K562 (cell line): ENCODE measurements at regions not wholly inside any gene's neighbourhood (a gene's known extent, or its start where the extent isn't known, plus 50 kb on each side); places are given as distances from the start of the nearest gene placed in this dataset.

ENCODE experiments used
- HSF4 ChIP-seq: fragments of 250-450 bp; sonication (Bioruptor Pico); IDR thresholded peaks from 2 replicates; pipeline ENCODE4 v2.1.2; 2022; ENCODE audit warnings: mild to moderate bottlenecking, moderate library complexity, borderline replicate concordance
- KDM2B ChIP-seq: fragments of 250-450 bp; sonication (Bioruptor Pico); IDR thresholded peaks from 2 replicates; pipeline ENCODE4 v1.8.0; 2021; ENCODE audit warnings: mild to moderate bottlenecking, moderate library complexity
- KLF16 ChIP-seq: IDR thresholded peaks from 2 replicates; pipeline ENCODE4 v1.6.1; 2016; ENCODE audit warnings: antibody characterized with exemption
- PML ChIP-seq: IDR thresholded peaks from 2 replicates; pipeline ENCODE4 v1.6.1; 2012; ENCODE audit warnings: low read length, inconsistent platforms
- POLR2AphosphoS2 ChIP-seq: IDR thresholded peaks from 2 replicates; pipeline ENCODE4 v1.6.1; 2012; ENCODE audit warnings: low read length, improper control_type of control experiment
- POLR2AphosphoS5 ChIP-seq: IDR thresholded peaks from 2 replicates; pipeline ENCODE4 v1.6.1; 2011; ENCODE audit warnings: mild to moderate bottlenecking, low read depth, low read length, moderate library complexity; ENCODE audit not compliant: control insufficient read depth, insufficient read depth
- RAD51 ChIP-seq: fragments of 450-650 bp; IDR thresholded peaks from 2 replicates; pipeline ENCODE4 v1.7.1; 2016; ENCODE audit warnings: low read depth, mild to moderate bottlenecking, borderline replicate concordance
- RCOR1 ChIP-seq, 2 experiments: IDR thresholded peaks; 2 replicates each; pipeline ENCODE4 v1.6.1; 2012; ENCODE audit warnings: low read depth in 2 of 2, low read length in 2 of 2, borderline replicate concordance in 1 of 2, improper control_type of control experiment in 1 of 2
- SMAD3 ChIP-seq: fragments of 450-650 bp; formaldehyde crosslinking; conservative IDR thresholded peaks from 2 replicates; pipeline ENCODE4 v1.4.0; 2020; ENCODE audit warnings: mild to moderate bottlenecking
- ZNF79 ChIP-seq: fragments of 250-450 bp; sonication (Bioruptor Pico); IDR thresholded peaks from 2 replicates; pipeline ENCODE4 v1.4.0; 2020; ENCODE audit warnings: low read depth, mild to moderate bottlenecking, moderate library complexity
- TF ChIP-seq, protein P1 (sequence below): fragments of 250-450 bp; sonication (Bioruptor Pico); IDR thresholded peaks from 2 replicates; pipeline ENCODE4 v1.4.0; 2020; ENCODE audit warnings: mild to moderate bottlenecking
- TF ChIP-seq, protein P2 (sequence below), 2 experiments: fragments of 450-650 bp; formaldehyde crosslinking in 1 of 2; IDR thresholded peaks; 2 replicates each; pipeline versions ENCODE4 v1.4.0 to v1.6.1; 2014 to 2020; ENCODE audit warnings: mild to moderate bottlenecking in 2 of 2, borderline replicate concordance in 1 of 2, low read depth in 1 of 2
- TF ChIP-seq, protein P3 (sequence below): fragments of 450-650 bp; IDR thresholded peaks from 2 replicates; pipeline ENCODE4 v1.6.1; 2016; ENCODE audit warnings: low read depth, mild to moderate bottlenecking, moderate library complexity
- TF ChIP-seq, protein P4 (sequence below): sonication (generic); formaldehyde crosslinking; IDR thresholded peaks from 2 replicates; pipeline ENCODE4 v1.8.0; 2022; ENCODE audit warnings: missing genetic modification reagents, mild to moderate bottlenecking, borderline replicate concordance

DNA sequence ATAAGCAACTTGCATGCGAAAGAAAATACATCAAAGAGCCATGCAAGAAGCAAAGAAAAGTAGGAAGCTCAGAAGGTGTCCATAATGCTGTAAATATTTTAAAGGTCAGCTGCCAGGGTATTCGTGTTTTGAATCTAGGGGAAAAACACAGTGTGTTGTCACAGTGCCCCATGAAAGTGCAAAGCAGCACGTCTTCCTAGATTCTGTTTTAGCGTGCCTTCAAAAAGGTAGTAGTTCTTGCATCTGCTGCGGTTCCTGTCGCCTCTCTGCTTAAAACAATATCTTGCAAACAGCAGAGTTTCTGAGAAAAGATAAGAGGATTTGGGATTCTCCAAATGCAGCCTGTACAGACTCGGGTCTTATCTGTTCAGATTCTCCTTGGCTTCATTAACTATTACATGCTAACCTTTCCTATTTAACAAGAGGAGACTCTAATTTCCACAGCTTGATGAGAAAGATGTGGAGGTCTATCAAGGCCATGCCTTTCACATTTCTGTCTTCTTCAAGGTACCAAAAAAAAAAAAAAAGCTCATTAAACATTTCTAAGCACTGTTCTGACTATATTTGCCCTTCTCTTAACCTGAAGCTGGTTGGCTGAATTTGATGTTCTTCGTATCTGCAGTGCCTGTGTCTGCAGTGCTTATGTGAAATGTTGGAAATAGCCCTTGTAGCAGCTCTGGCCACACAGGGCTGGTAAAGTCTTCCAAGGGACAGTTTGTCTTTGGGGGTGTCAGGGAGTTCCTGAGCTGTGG lies 297.5 kb downstream of the ADGB start (continued):
- peak; percentile 28; the same call in 1 of the 2 replicates for TF ChIP-seq HSF4 (CRISPR knock-in tag)
- TF ChIP-seq RAD51 = no peak
- no peak for TF ChIP-seq KDM2B
- TF ChIP-seq KLF16 = peak; percentile 63; the same call in 1 of the 2 replicates
- TF ChIP-seq, protein P1, sequence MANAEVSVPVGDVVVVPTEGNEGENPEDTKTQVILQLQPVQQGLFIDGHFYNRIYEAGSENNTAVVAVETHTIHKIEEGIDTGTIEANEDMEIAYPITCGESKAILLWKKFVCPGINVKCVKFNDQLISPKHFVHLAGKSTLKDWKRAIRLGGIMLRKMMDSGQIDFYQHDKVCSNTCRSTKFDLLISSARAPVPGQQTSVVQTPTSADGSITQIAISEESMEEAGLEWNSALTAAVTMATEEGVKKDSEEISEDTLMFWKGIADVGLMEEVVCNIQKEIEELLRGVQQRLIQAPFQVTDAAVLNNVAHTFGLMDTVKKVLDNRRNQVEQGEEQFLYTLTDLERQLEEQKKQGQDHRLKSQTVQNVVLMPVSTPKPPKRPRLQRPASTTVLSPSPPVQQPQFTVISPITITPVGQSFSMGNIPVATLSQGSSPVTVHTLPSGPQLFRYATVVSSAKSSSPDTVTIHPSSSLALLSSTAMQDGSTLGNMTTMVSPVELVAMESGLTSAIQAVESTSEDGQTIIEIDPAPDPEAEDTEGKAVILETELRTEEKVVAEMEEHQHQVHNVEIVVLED (CRISPR knock-in tag) = no peak
- peak; percentile 37; the same call in 1 of the 2 replicates for TF ChIP-seq SMAD3 (CRISPR knock-in tag)
- peak; percentile 56; the same call in 1 of the 2 replicates for TF ChIP-seq POLR2AphosphoS5
- TF ChIP-seq PML = peak; percentile 73
- TF ChIP-seq, protein P2, sequence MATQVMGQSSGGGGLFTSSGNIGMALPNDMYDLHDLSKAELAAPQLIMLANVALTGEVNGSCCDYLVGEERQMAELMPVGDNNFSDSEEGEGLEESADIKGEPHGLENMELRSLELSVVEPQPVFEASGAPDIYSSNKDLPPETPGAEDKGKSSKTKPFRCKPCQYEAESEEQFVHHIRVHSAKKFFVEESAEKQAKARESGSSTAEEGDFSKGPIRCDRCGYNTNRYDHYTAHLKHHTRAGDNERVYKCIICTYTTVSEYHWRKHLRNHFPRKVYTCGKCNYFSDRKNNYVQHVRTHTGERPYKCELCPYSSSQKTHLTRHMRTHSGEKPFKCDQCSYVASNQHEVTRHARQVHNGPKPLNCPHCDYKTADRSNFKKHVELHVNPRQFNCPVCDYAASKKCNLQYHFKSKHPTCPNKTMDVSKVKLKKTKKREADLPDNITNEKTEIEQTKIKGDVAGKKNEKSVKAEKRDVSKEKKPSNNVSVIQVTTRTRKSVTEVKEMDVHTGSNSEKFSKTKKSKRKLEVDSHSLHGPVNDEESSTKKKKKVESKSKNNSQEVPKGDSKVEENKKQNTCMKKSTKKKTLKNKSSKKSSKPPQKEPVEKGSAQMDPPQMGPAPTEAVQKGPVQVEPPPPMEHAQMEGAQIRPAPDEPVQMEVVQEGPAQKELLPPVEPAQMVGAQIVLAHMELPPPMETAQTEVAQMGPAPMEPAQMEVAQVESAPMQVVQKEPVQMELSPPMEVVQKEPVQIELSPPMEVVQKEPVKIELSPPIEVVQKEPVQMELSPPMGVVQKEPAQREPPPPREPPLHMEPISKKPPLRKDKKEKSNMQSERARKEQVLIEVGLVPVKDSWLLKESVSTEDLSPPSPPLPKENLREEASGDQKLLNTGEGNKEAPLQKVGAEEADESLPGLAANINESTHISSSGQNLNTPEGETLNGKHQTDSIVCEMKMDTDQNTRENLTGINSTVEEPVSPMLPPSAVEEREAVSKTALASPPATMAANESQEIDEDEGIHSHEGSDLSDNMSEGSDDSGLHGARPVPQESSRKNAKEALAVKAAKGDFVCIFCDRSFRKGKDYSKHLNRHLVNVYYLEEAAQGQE (IDR thresholded peaks at IDR 0.05; ENCODE audit: borderline replicate concordance) = peak; percentile 25; the same call in 1 of the 2 replicates
- TF ChIP-seq, protein P2 (CRISPR knock-in tag; IDR thresholded peaks at IDR 0.05; ENCODE audit: low read depth) = no peak
- TF ChIP-seq, protein P3, sequence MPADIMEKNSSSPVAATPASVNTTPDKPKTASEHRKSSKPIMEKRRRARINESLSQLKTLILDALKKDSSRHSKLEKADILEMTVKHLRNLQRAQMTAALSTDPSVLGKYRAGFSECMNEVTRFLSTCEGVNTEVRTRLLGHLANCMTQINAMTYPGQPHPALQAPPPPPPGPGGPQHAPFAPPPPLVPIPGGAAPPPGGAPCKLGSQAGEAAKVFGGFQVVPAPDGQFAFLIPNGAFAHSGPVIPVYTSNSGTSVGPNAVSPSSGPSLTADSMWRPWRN = peak; percentile 20; the same call in 1 of the 2 replicates
- peak in 1 of 2 experiments; percentile 93; a peak in 3 of 4 replicates for TF ChIP-seq RCOR1 (IDR thresholded peaks at IDR 0.05; ENCODE audit: borderline replicate concordance in 1 of 2, low read depth in 2 of 2, low read length in 2 of 2)
- TF ChIP-seq ZNF79 (CRISPR knock-in tag) = 0 out of 2 replicates have a peak, but pooled peaks have one; percentile 23
- TF ChIP-seq POLR2AphosphoS2 = no peak
- TF ChIP-seq, protein P4, sequence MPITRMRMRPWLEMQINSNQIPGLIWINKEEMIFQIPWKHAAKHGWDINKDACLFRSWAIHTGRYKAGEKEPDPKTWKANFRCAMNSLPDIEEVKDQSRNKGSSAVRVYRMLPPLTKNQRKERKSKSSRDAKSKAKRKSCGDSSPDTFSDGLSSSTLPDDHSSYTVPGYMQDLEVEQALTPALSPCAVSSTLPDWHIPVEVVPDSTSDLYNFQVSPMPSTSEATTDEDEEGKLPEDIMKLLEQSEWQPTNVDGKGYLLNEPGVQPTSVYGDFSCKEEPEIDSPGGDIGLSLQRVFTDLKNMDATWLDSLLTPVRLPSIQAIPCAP (CRISPR knock-in tag) = no peak
